Activated naive CD8-positive, alpha-beta T cell treated with anti-CD3 and anti-CD28 coated beads, Interleukin-2, amount 50 U/mL, for 24 hours (primary cell): ENCODE measurements at regions not wholly inside any gene's neighbourhood (a gene's known extent, or its start where the extent isn't known, plus 50 kb on each side); places are given as distances from the start of the nearest gene placed in this dataset.

Experiments
- ATAC-seq: fragments of 150-1000 bp; cut with Tn5 transposase; one replicate; pipeline ENCODE4 v1.10.0; 2021
- DNase-seq: peaks from one replicate; pipeline ENCODE4 v3.0.0; 2021
- H3K27ac Mint-ChIP-seq: one replicate; pipeline ENCODE4 v1.8.0; 2021; ENCODE audit warnings: mild to moderate bottlenecking, mixed read lengths
- H3K27me3 Mint-ChIP-seq: one replicate; pipeline ENCODE4 v1.8.0; 2021; ENCODE audit warnings: mixed read lengths
- H3K36me3 Mint-ChIP-seq: one replicate; pipeline ENCODE4 v1.8.0; 2021; ENCODE audit warnings: low read depth, mixed read lengths
- H3K4me1 Mint-ChIP-seq: one replicate; pipeline ENCODE4 v1.8.0; 2021; ENCODE audit warnings: mixed read lengths
- H3K4me3 Mint-ChIP-seq: one replicate; pipeline ENCODE4 v1.8.0; 2021; ENCODE audit warnings: mild to moderate bottlenecking, moderate library complexity, mixed read lengths
- H3K9me3 Mint-ChIP-seq: one replicate; pipeline ENCODE4 v1.8.0; 2021; ENCODE audit warnings: mixed read lengths

- H3K9me3 Mint-ChIP-seq, result peaks cover 4% of the 10 kb centered on the region
- no peak overlapping the region for H3K4me3 Mint-ChIP-seq
- H3K4me1 Mint-ChIP-seq, result no peaks in the 10 kb centered on the region
- H3K36me3 Mint-ChIP-seq, result no peaks in the 10 kb centered on the region
- H3K27me3 Mint-ChIP-seq, result peaks cover 2% of the 10 kb centered on the region
- H3K27ac Mint-ChIP-seq, result no peak overlapping the region
- ATAC-seq, result no peak
- no peak for DNase-seq
Observed at GRCh38 chr10:9735731-9736130, 1281.9 kb upstream of the CELF2 start.

GRCh38 chr10:9743639-9744038 is 1274.0 kb upstream of the CELF2 start:
- Mint-ChIP-seq H3K27me3 (peaks cover 4% of the 10 kb centered on the region), H3K9me3 (peaks cover 5% of the 10 kb centered on the region), H3K36me3 (no peaks in the 10 kb centered on the region), H3K27ac (no peak overlapping the region), H3K4me1 (no peaks in the 10 kb centered on the region), H3K4me3 (no peak overlapping the region)
- DNase-seq, result no peak
- no peak for ATAC-seq

- Mint-ChIP-seq H3K36me3 (no peaks in the 10 kb centered on the region), H3K27ac (no peak overlapping the region), H3K9me3 (peaks cover 5% of the 10 kb centered on the region), H3K27me3 (peaks cover 2% of the 10 kb centered on the region), H3K4me1 (no peaks in the 10 kb centered on the region), H3K4me3 (no peak overlapping the region)
- DNase-seq (no peak), ATAC-seq (no peak)
Observed at GRCh38 chr10:9745158-9745557, 1272.5 kb upstream of the CELF2 start.

- peaks cover 7% of the 10 kb centered on the region for H3K9me3 Mint-ChIP-seq
- no peaks in the 10 kb centered on the region for H3K36me3 Mint-ChIP-seq
- DNase-seq, result no peak
- H3K4me3 Mint-ChIP-seq, result no peak overlapping the region
- no peak overlapping the region for H3K27ac Mint-ChIP-seq
- no peaks in the 10 kb centered on the region for H3K4me1 Mint-ChIP-seq
- peaks cover 2% of the 10 kb centered on the region for H3K27me3 Mint-ChIP-seq
- no peak for ATAC-seq
Observed at GRCh38 chr10:9757176-9757575, 1260.5 kb upstream of the CELF2 start.

- DNase-seq, result no peak
- no peak overlapping the region for H3K4me3 Mint-ChIP-seq
- H3K27ac Mint-ChIP-seq, result no peak overlapping the region
- ATAC-seq, result no peak
- H3K4me1 Mint-ChIP-seq, result no peaks in the 10 kb centered on the region
- H3K27me3 Mint-ChIP-seq, result no peaks in the 10 kb centered on the region
- peaks cover 7% of the 10 kb centered on the region for H3K9me3 Mint-ChIP-seq
- no peaks in the 10 kb centered on the region for H3K36me3 Mint-ChIP-seq
Observed at GRCh38 chr10:9759596-9759995, 1258.1 kb upstream of the CELF2 start.

GRCh38 chr10:9762966-9763656 is 1254.6 kb upstream of the CELF2 start:
- ATAC-seq, result no peak
- H3K27ac Mint-ChIP-seq, result no peak overlapping the region
- H3K4me3 Mint-ChIP-seq, result no peak overlapping the region
- no peaks in the 10 kb centered on the region for H3K27me3 Mint-ChIP-seq
- DNase-seq, result no peak
- H3K36me3 Mint-ChIP-seq, result no peaks in the 10 kb centered on the region
- H3K4me1 Mint-ChIP-seq, result no peaks in the 10 kb centered on the region
- peaks cover 7% of the 10 kb centered on the region for H3K9me3 Mint-ChIP-seq

- no peaks in the 10 kb centered on the region for H3K4me1 Mint-ChIP-seq
- H3K9me3 Mint-ChIP-seq, result peaks cover 3% of the 10 kb centered on the region
- DNase-seq (no peak), ATAC-seq (no peak)
- H3K27ac Mint-ChIP-seq, result no peak overlapping the region
- H3K27me3 Mint-ChIP-seq, result peaks cover 2% of the 10 kb centered on the region
- H3K36me3 Mint-ChIP-seq, result no peaks in the 10 kb centered on the region
- no peak overlapping the region for H3K4me3 Mint-ChIP-seq
Observed at GRCh38 chr10:9766762-9767161, 1250.9 kb upstream of the CELF2 start.

- ATAC-seq, result no peak
- H3K9me3 Mint-ChIP-seq, result no peaks in the 10 kb centered on the region
- H3K4me1 Mint-ChIP-seq, result no peaks in the 10 kb centered on the region
- H3K36me3 Mint-ChIP-seq, result no peaks in the 10 kb centered on the region
- peaks cover 2% of the 10 kb centered on the region for H3K27me3 Mint-ChIP-seq
- no peak for DNase-seq
- no peak overlapping the region for H3K27ac Mint-ChIP-seq
- no peak overlapping the region for H3K4me3 Mint-ChIP-seq
Observed at GRCh38 chr10:9781666-9782065, 1236.0 kb upstream of the CELF2 start.

- no peaks in the 10 kb centered on the region for H3K9me3 Mint-ChIP-seq
- DNase-seq (no peak), ATAC-seq (no peak)
- no peak overlapping the region for H3K4me3 Mint-ChIP-seq
- peaks cover 2% of the 10 kb centered on the region for H3K27me3 Mint-ChIP-seq
- H3K36me3 Mint-ChIP-seq, result no peaks in the 10 kb centered on the region
- H3K4me1 Mint-ChIP-seq, result no peaks in the 10 kb centered on the region
- no peak overlapping the region for H3K27ac Mint-ChIP-seq
Observed at GRCh38 chr10:9786101-9786500, 1231.6 kb upstream of the CELF2 start.

GRCh38 chr10:9786576-9786975 is 1231.1 kb upstream of the CELF2 start:
- no peaks in the 10 kb centered on the region for H3K9me3 Mint-ChIP-seq
- DNase-seq (no peak), ATAC-seq (no peak)
- H3K4me3 Mint-ChIP-seq, result no peak overlapping the region
- no peaks in the 10 kb centered on the region for H3K4me1 Mint-ChIP-seq
- H3K36me3 Mint-ChIP-seq, result no peaks in the 10 kb centered on the region
- H3K27ac Mint-ChIP-seq, result no peak overlapping the region
- H3K27me3 Mint-ChIP-seq, result peaks cover 2% of the 10 kb centered on the region

GRCh38 chr10:9789996-9790395 is 1227.7 kb upstream of the CELF2 start:
- DNase-seq, result no peak
- H3K4me1 Mint-ChIP-seq, result no peaks in the 10 kb centered on the region
- no peaks in the 10 kb centered on the region for H3K27me3 Mint-ChIP-seq
- no peak overlapping the region for H3K4me3 Mint-ChIP-seq
- no peak overlapping the region for H3K27ac Mint-ChIP-seq
- no peak for ATAC-seq
- H3K36me3 Mint-ChIP-seq, result no peaks in the 10 kb centered on the region
- no peaks in the 10 kb centered on the region for H3K9me3 Mint-ChIP-seq

GRCh38 chr10:9792181-9792580 is 1225.5 kb upstream of the CELF2 start:
- Mint-ChIP-seq H3K36me3 (no peaks in the 10 kb centered on the region), H3K9me3 (no peaks in the 10 kb centered on the region)
- DNase-seq, result no peak

GRCh38 chr10:9796564-9796963 is 1221.1 kb upstream of the CELF2 start:
- ATAC-seq (no peak), DNase-seq (no peak)
- Mint-ChIP-seq H3K9me3 (no peaks in the 10 kb centered on the region), H3K4me3 (no peak overlapping the region), H3K4me1 (no peaks in the 10 kb centered on the region), H3K36me3 (no peaks in the 10 kb centered on the region), H3K27ac (no peak overlapping the region), H3K27me3 (no peaks in the 10 kb centered on the region)

More at GRCh38 chr10:9792181-9792580, 1225.5 kb upstream of the CELF2 start:
- no peak overlapping the region for H3K27ac Mint-ChIP-seq
- H3K27me3 Mint-ChIP-seq, result no peaks in the 10 kb centered on the region
- H3K4me1 Mint-ChIP-seq, result no peaks in the 10 kb centered on the region
- ATAC-seq, result no peak
- no peak overlapping the region for H3K4me3 Mint-ChIP-seq

GRCh38 chr10:9800011-9800410 is 1217.7 kb upstream of the CELF2 start:
- no peak overlapping the region for H3K27ac Mint-ChIP-seq
- no peaks in the 10 kb centered on the region for H3K36me3 Mint-ChIP-seq
- ATAC-seq, result no peak
- H3K4me3 Mint-ChIP-seq, result no peak overlapping the region
- H3K27me3 Mint-ChIP-seq, result no peaks in the 10 kb centered on the region
- H3K9me3 Mint-ChIP-seq, result no peaks in the 10 kb centered on the region
- no peaks in the 10 kb centered on the region for H3K4me1 Mint-ChIP-seq
- no peak for DNase-seq

- no peaks in the 10 kb centered on the region for H3K27me3 Mint-ChIP-seq
- H3K36me3 Mint-ChIP-seq, result no peaks in the 10 kb centered on the region
- DNase-seq (no peak), ATAC-seq (no peak)
- H3K4me1 Mint-ChIP-seq, result no peaks in the 10 kb centered on the region
- no peak overlapping the region for H3K27ac Mint-ChIP-seq
- no peaks in the 10 kb centered on the region for H3K9me3 Mint-ChIP-seq
- H3K4me3 Mint-ChIP-seq, result no peak overlapping the region
Observed at GRCh38 chr10:9800571-9800970, 1217.1 kb upstream of the CELF2 start.

GRCh38 chr10:9807846-9808245 is 1209.8 kb upstream of the CELF2 start:
- DNase-seq (no peak), ATAC-seq (no peak)
- no peak overlapping the region for H3K27ac Mint-ChIP-seq
- H3K36me3 Mint-ChIP-seq, result no peaks in the 10 kb centered on the region
- H3K9me3 Mint-ChIP-seq, result no peaks in the 10 kb centered on the region
- H3K4me1 Mint-ChIP-seq, result no peaks in the 10 kb centered on the region
- H3K4me3 Mint-ChIP-seq, result no peak overlapping the region
- no peaks in the 10 kb centered on the region for H3K27me3 Mint-ChIP-seq
